ENCODE measurements at regions not wholly inside any gene's neighbourhood (a gene's known extent, or its start where the extent isn't known, plus 50 kb on each side); places are given as distances from the start of the nearest gene placed in this dataset.
"Not testable (repeated sequence)": the region's sequence is repeated elsewhere in the genome, so short reads cannot be mapped to it uniquely, and the experiment has no call there.

DNA sequence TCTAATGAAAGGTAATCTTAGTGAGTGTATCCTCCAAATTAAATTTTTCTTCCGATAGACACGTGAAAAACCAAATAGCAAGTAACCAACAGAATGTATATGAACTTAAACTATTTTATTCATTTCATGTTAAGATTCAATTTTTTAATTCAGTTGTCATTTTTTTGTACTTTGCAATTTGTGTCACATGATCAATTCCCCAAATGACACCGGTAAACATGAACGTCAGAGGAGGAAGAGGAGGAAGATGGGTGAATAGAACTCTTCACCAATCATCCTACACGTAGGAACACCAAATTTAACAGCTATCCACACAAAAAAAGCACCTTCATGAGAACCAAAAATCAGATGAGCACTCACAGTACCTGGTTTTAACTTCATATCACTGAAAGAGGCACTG lies 401.4 kb upstream of the MIR17HG start:
- not testable (repeated sequence) for DNase-seq (ENCODE audit: low read depth)

GRCh38 chr13:90947976-90948375 lies 399.5 kb upstream of the MIR17HG start:
- no peak for DNase-seq (ENCODE audit: low read depth)

- no peak for DNase-seq (ENCODE audit: low read depth)
These were observed 397.3 kb upstream of the MIR17HG start for GRCh38 chr13:90950160-90950559.

DNA sequence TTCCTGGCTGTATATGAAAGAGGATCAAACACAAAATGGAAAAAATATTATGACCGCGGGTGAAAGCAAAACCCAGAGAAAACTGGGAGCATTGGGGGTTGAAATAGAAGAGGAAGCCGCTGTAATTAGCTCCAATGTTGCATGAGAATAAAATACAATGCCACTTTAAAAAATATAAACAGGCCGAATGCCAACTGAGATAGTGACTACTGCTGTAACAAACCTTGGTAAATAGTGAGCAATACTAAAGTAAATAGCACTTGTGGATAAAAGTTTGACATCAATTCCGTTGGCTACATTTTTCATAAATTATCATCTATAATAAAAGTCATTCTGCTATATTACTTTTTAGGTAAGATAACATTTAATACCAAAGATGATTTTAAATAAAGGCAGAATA lies 395.8 kb upstream of the MIR17HG start:
- DNase-seq (ENCODE audit: low read depth): no peak

DNA sequence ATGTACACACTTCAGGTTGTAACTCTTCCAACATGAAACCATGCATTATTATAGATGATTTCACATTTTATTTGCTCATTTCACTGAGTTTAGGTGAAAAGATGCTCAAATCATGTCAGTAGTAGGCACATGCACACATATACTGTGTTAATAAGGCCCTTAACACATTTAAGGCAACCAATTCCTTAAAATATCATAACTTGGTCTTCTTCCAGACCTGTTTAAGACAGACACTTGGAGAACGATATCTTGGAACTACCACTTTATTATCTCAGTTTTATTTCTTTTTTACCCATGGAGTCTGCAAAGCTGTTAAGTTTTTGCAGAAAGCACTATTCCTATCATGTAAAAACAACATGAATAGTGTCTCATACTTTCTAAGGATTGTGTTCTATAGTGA lies 395.2 kb upstream of the MIR17HG start:
- no peak for DNase-seq (ENCODE audit: low read depth)

GRCh38 chr13:90954605-90955195 lies 392.8 kb upstream of the MIR17HG start:
- no peak for DNase-seq (ENCODE audit: low read depth)

DNA sequence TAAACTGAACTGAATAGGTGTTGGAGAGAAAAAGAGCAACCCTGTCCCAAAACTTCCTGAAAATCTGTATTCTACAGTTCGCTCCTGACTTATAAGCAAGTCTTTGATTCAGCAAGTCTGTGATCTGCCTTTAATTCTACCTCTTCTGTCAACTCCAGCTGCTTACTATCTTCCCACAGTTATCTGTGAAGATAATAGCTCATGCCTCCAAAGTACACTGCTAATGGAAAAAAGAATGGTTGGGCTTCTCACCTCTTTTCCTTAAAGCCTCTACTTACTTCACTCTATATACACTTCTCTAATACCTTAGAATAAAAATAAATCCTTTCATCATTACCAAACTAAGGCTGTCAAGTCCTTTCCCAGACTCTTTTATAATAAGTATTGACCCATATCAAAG lies 391.5 kb upstream of the MIR17HG start:
- DNase-seq (ENCODE audit: low read depth): no peak

DNA sequence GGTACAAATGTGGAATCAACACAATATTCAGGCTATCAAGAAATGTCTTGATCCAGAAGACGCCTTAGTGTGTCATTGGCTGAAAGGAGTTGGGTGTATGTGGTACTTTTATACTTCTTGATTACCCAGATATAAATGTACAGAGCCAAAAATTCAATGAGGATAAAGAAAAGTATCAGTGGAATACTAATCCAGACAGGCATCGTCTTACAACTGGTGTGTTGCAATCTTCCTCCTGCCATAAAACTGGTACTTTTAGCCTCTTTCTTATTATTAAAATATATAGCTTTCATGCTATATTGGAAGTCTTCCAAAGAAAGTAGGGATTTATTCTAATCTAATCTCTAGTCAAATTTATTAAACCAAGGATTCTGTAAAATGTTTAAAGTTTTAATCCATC lies 388.6 kb upstream of the MIR17HG start:
- DNase-seq (ENCODE audit: low read depth): no peak

GRCh38 chr13:90968166-90968904 lies 379.2 kb upstream of the MIR17HG start:
- DNase-seq (ENCODE audit: low read depth): no peak

GRCh38 chr13:90974249-90974975 lies 373.1 kb upstream of the MIR17HG start:
- no peak for DNase-seq (ENCODE audit: low read depth)

DNA sequence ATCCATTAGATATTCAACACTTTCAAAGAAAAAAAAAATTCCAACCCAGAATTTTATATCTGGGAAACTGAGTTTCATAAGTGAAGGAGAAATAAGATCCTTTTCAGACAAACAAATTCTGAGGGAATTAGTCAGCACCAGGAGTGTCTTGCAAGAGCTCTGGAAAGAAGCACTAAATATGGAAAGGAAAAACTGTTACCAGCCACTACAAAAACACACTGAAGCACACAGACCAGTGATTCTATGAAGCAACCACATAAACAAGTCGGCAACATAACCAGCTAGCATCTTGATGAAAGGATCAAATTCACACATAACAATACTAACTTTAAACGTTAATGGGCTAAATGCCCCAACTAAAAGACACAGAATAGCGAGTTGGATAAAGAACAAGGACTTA lies 368.4 kb upstream of the MIR17HG start:
- DNase-seq (ENCODE audit: low read depth): no peak

- DNase-seq (ENCODE audit: low read depth): no peak
These were observed 362.7 kb upstream of the MIR17HG start for GRCh38 chr13:90984756-90985155.

GRCh38 chr13:90995001-90995400 lies 352.5 kb upstream of the MIR17HG start:
- DNase-seq (ENCODE audit: low read depth): no peak

GRCh38 chr13:90995614-90996013 lies 351.9 kb upstream of the MIR17HG start:
- no peak for DNase-seq (ENCODE audit: low read depth)

GRCh38 chr13:90997951-90998350 lies 349.5 kb upstream of the MIR17HG start:
- DNase-seq (ENCODE audit: low read depth): no peak

- no peak for DNase-seq (ENCODE audit: low read depth)
These were observed 348.1 kb upstream of the MIR17HG start for GRCh38 chr13:90999401-90999800.

GRCh38 chr13:91001371-91001770 lies 346.1 kb upstream of the MIR17HG start:
- no peak for DNase-seq (ENCODE audit: low read depth)

GRCh38 chr13:91014696-91015095 lies 332.8 kb upstream of the MIR17HG start:
- no peak for DNase-seq (ENCODE audit: low read depth)

DNA sequence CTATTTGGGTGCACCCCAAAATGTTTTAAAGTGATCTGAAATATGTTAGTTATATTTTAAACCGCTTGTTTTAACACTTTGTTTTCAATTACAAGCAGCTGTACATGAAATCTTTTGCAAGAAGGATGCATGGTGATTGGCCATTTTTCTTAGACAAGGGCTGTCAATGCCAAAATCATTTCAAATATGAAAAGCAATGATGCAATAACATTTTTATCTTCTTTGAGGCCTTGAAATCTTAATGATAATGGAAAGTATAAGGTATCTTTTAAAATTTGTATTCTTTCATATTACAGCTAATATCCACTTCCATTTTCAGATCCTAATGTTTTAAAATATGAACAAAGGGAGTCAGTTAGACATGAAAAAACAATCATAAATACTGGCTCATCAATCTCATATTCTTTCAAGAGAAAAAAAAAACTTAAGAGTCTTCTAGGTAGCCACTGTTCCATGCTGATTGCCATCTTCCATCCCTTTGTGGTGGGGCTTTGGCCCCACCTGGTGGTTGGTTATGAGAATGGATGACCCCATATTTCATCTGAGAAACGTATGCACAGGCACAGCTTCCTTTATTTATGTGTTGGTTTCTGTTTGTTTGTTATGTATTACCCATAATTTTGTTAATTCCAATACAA lies 330.3 kb upstream of the MIR17HG start:
- DNase-seq (ENCODE audit: low read depth): no peak

DNA sequence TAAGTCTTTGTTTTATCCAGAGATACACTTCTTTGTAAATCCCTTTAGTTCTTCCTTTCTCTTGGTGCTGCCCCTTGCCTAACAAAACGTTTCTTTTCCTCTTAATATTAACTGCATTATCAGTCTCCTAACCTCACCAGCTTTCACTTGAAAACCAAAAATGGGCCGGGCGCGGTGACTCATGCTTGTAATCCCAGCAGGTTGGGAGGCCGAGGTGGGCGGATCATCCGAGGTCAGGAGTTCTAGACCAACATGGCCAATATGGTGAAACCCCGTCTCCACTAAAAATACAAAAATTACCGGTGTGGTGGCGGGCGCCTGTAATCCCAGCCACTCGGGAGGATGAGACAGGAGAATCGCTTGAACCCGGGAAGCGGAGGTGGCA lies 329.8 kb upstream of the MIR17HG start:
- DNase-seq (ENCODE audit: low read depth): no peak

GRCh38 chr13:91020461-91021034 lies 326.9 kb upstream of the MIR17HG start:
- no peak for DNase-seq (ENCODE audit: low read depth)

GRCh38 chr13:91024157-91024792 lies 323.2 kb upstream of the MIR17HG start:
- no peak for DNase-seq (ENCODE audit: low read depth)

Data from stimulated activated CD8-positive, alpha-beta memory T cell treated with anti-CD3 and anti-CD28 coated beads, Interleukin-15, amount 100 ng/mL, for 1 hour (primary cell).